IMR-90 (cell line): ENCODE measurements at regions not wholly inside any gene's neighbourhood (a gene's known extent, or its start where the extent isn't known, plus 50 kb on each side); places are given as distances from the start of the nearest gene placed in this dataset.

ENCODE experiments used
- ATAC-seq: fragments of 200-7000 bp; cut with Tn5 transposase; 2 replicates; pipeline ENCODE4 v1.9.1; 2020; ENCODE audit warnings: low read depth, mild to moderate bottlenecking, moderate library complexity
- BruUV-seq: library from RNA; stranded (reverse); fragments of 400-500 nt; replicated peaks from 2 replicates; lab custom pipeline; 2021; lab: Mats Ljungman, UMichigan
- CTCF ChIA-PET: fragments of 300-600 bp; formaldehyde crosslinking; extraction: SDS; loops from one replicate; lab custom pipeline; 2021; ENCODE audit warnings: antibody characterized with exemption; lab: Yijun Ruan, JAX
- POLR2A ChIA-PET: fragments of 300-600 bp; sonication (Branson Sonifier 250); formaldehyde crosslinking; loops from one replicate; lab custom pipeline; 2022; ENCODE audit warnings: antibody characterized with exemption; ENCODE audit not compliant: unreplicated experiment; lab: Charles Lee
- DNase-seq: peaks from one replicate; pipeline ENCODE4 v3.0.0; 2013
- H2AFZ ChIP-seq: replicated peaks from 2 replicates; pipeline ENCODE3; 2013; ENCODE audit warnings: low read length, mild to moderate bottlenecking; ENCODE audit not compliant: poor library complexity
- H2AK5ac ChIP-seq: 2 replicates; pipeline ENCODE4 v1.6.1; 2013; ENCODE audit warnings: low read depth, low read length, inconsistent platforms
- H2AK9ac ChIP-seq: replicated peaks from 2 replicates; pipeline ENCODE3; 2013; ENCODE audit warnings: mild to moderate bottlenecking, low read depth, low read length, moderate library complexity; ENCODE audit not compliant: poor library complexity
- H2BK120ac ChIP-seq: 2 replicates; pipeline ENCODE4 v1.6.1; 2013; ENCODE audit warnings: low read depth, low read length, inconsistent platforms
- H2BK15ac ChIP-seq: 3 replicates; pipeline ENCODE4 v1.6.1; 2013; ENCODE audit warnings: low read depth, low read length, inconsistent platforms
- H2BK20ac ChIP-seq: 2 replicates; pipeline ENCODE4 v1.6.1; 2013; ENCODE audit warnings: low read depth, mild to moderate bottlenecking, inconsistent platforms, low read length, moderate library complexity
- H2BK5ac ChIP-seq: 2 replicates; pipeline ENCODE4 v1.6.1; 2013; ENCODE audit warnings: mild to moderate bottlenecking, low read depth, low read length, inconsistent platforms; ENCODE audit not compliant: poor library complexity, severe bottlenecking
- H3K14ac ChIP-seq: replicated peaks from 2 replicates; pipeline ENCODE4 v1.6.1; 2013; ENCODE audit warnings: low read depth, low read length, inconsistent platforms
- H3K18ac ChIP-seq: 2 replicates; pipeline ENCODE4 v1.6.1; 2013; ENCODE audit warnings: low read depth, low read length, control low read depth
- H3K23ac ChIP-seq: 2 replicates; pipeline ENCODE4 v1.6.1; 2013; ENCODE audit warnings: low read depth, low read length, inconsistent platforms
- H3K27ac ChIP-seq: 2 replicates; pipeline ENCODE4 v1.5.1; 2013; ENCODE audit warnings: mild to moderate bottlenecking, control low read depth, low read length; ENCODE audit not compliant: insufficient read depth
- H3K27me3 ChIP-seq: 2 replicates; pipeline ENCODE4 v1.6.1; 2013; ENCODE audit warnings: low read length; ENCODE audit not compliant: control insufficient read depth, insufficient read depth
- H3K36me3 ChIP-seq: 2 replicates; pipeline ENCODE4 v1.6.1; 2013; ENCODE audit warnings: low read length, mixed read lengths; ENCODE audit not compliant: control insufficient read depth, insufficient read depth
- H3K4ac ChIP-seq: 2 replicates; pipeline ENCODE4 v1.6.1; 2013; ENCODE audit warnings: low read depth, low read length, inconsistent platforms
- H3K4me1 ChIP-seq: 2 replicates; pipeline ENCODE4 v1.6.1; 2013; ENCODE audit warnings: low read length, mixed read lengths; ENCODE audit not compliant: control insufficient read depth, insufficient read depth
- H3K4me2 ChIP-seq: 2 replicates; pipeline ENCODE4 v1.6.1; 2013; ENCODE audit warnings: low read depth, mild to moderate bottlenecking, control low read depth, low read length, moderate library complexity
- H3K4me3 ChIP-seq: 2 replicates; pipeline ENCODE4 v1.5.1; 2013; ENCODE audit warnings: low read depth, mild to moderate bottlenecking, control low read depth, low read length, moderate library complexity; ENCODE audit not compliant: insufficient read depth
- H3K56ac ChIP-seq: 2 replicates; pipeline ENCODE4 v1.6.1; 2013; ENCODE audit warnings: low read length, inconsistent platforms; ENCODE audit not compliant: insufficient read depth; ENCODE audit errors: extremely low read depth
- H3K79me1 ChIP-seq, 2 experiments: 2 replicates each; pipeline ENCODE4 v1.6.1; 2013; ENCODE audit warnings: low read length in 2 of 2, inconsistent platforms in 1 of 2, low read depth in 1 of 2
- H3K9ac ChIP-seq: 2 replicates; pipeline ENCODE4 v1.6.1; 2013; ENCODE audit warnings: low read depth, low read length, control low read depth
- H3K9me1 ChIP-seq: 2 replicates; pipeline ENCODE4 v1.6.1; 2013; ENCODE audit warnings: low read length, inconsistent platforms; ENCODE audit not compliant: insufficient read depth
- H3K9me3 ChIP-seq: 2 replicates; pipeline ENCODE4 v1.6.1; 2013; ENCODE audit warnings: low read length; ENCODE audit not compliant: control insufficient read depth, insufficient read depth
- H4K20me1 ChIP-seq: 2 replicates; pipeline ENCODE4 v1.6.1; 2013; ENCODE audit warnings: low read length, inconsistent platforms; ENCODE audit not compliant: insufficient read depth
- H4K5ac ChIP-seq: 2 replicates; pipeline ENCODE4 v1.6.1; 2013; ENCODE audit warnings: mild to moderate bottlenecking, low read depth, low read length, control low read depth
- H4K8ac ChIP-seq, 2 experiments: 2 replicates each; pipeline ENCODE4 v1.6.1; 2013; ENCODE audit warnings: low read depth in 2 of 2, low read length in 2 of 2, control low read depth in 1 of 2, inconsistent platforms in 1 of 2
- H4K91ac ChIP-seq: 2 replicates; pipeline ENCODE4 v1.6.1; 2013; ENCODE audit warnings: low read depth, low read length, inconsistent platforms; ENCODE audit not compliant: insufficient read depth
- CEBPB ChIP-seq: IDR thresholded peaks from 2 replicates; pipeline ENCODE4 v1.6.1; 2012; ENCODE audit warnings: low read depth, low read length, improper control_type of control experiment
- FOS ChIP-seq: fragments of 150-350 bp; IDR thresholded peaks from 2 replicates; pipeline ENCODE4 v1.6.1; 2016; ENCODE audit warnings: low read depth, low read length
- RFX5 ChIP-seq: IDR thresholded peaks from 2 replicates; pipeline ENCODE4 v1.8.0; 2012; ENCODE audit warnings: low read depth, mild to moderate bottlenecking, low read length, moderate library complexity
- SMC3 ChIP-seq: fragments of 150-350 bp; IDR thresholded peaks from 2 replicates; pipeline ENCODE4 v1.6.1; 2016; ENCODE audit warnings: low read depth, mild to moderate bottlenecking, antibody characterized with exemption, low read length, moderate library complexity
- WGBS, 2 experiments: methylation state at CpG; one replicate each; pipeline versions ENCODE4 v1.1.5 to v1.1.7; 2013; ENCODE audit warnings: missing lambda C conversion rate in 2 of 2; ENCODE audit not compliant: insufficient read length in 1 of 2; ENCODE audit errors: extremely low coverage in 2 of 2; 5-methylcytosine and 5-hydroxymethylcytosine counted together
- dilution Hi-C: fragments of 300-500 bp; cut with HindIII; formaldehyde crosslinking; loops from one replicate; pipeline ENCODE4 v1.14.3; 2018; ENCODE audit warnings: low sequenced_read_pairs; ENCODE audit not compliant: unreplicated experiment
- in situ Hi-C: fragments of 300-500 bp; cut with MboI; formaldehyde crosslinking; loops from 3 replicates; pipeline ENCODE4 v1.14.3; 2019; ENCODE audit warnings: low sequenced_read_pairs, inconsistent platforms, mixed read lengths
- intact Hi-C: fragments of 100-400 bp; cut with micrococcal nuclease; formaldehyde crosslinking; loops from 2 replicates; pipeline ENCODE4 v1.10.0; 2022

DNA sequence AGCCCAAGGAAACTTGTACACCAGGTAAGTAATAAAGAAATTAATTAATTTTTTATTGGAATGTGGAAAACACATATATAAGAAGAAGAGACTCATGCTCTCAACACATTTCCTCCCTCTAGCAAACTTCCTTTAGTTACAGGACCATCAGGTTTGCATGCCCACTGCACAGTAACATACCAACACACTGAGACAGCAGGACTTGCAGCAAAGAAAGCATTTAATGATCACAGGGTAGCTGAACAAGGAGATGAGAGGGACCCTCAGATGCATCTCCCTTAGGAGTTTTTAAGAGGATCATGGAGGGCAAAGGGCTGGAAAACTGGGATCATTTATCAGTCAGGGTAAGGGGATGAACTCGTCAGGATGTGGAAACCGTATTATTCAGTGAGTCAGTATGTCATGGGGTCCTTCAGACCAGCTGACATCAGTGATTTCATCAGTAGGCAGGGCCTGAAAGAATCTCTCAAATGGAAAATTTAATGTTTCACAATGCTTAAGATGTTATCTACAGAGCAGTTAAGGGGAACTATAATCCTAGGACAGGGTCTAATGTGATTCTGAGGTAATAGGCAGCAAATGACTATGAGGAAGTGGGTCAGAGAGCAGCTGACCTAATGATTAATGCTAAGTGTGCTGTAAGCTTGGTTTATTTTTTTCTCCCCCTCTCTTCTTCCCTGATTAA, 193.8 kb upstream of the RND3 start (continued):
- TF ChIP-seq RFX5 (no peak), FOS (no peak; the same call in 1 of the 2 replicates)

DNA sequence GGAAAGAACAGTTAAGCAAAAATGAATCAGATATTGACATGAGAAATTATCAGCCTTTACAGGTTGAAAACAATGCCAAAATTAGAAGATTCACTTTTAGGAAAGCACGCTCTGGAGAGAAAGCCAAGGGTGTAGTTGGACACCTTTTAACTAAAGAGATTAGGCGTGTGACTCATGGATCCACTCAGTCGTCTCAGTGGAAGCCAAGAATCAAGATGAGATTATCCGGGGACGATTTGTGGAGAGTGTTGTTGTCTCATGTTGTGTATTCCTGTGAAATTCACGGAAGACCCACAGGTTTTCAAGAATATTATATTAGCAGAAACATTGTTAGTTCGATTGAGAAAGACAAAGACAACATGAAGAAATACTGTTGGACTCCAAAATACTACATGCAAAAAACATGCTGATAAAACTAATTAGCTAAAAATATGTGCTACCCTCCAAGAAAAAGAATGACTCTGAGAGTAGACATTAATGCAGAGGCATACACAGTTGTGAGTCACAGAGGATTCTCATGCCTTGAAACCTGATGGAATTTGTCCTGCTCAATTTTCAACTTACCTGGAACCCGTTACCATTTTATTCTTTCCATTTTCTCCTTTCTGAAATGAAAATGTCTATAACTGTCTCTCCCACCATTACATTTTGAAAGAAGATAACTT, 192.1 kb upstream of the RND3 start:
- ChIA-PET POLR2A (no interaction called here), CTCF (no interaction called here)
- Histone ChIP-seq H4K20me1 (no peaks in the 10 kb centered on the region), H2AK9ac (no peak overlapping the region), H2AK5ac (no peak overlapping the region), H3K9me3 (no peaks in the 10 kb centered on the region), H3K56ac (no peak overlapping the region), H3K27ac (no peak overlapping the region), H3K23ac (no peak overlapping the region), H3K9ac (no peak overlapping the region), H3K4me3 (no peak overlapping the region), H4K8ac (peak overlapping the region; percentile 36 to 87; a peak in 2 of 4 replicates), H4K91ac (no peak overlapping the region; the same call in 1 of the 2 replicates), H3K4ac (peak overlapping the region; percentile 37; the same call in 1 of the 2 replicates), H2BK5ac (peak overlapping the region; percentile 65), H3K18ac (peak overlapping the region; percentile 79; the same call in 1 of the 2 replicates), H3K4me2 (no peak overlapping the region), H3K27me3 (no peaks in the 10 kb centered on the region), H4K5ac (no peak overlapping the region), H3K9me1 (no peaks in the 10 kb centered on the region), H3K79me1 (no peaks in the 10 kb centered on the region), H2BK15ac (peak overlapping the region; percentile 40; the same call in 1 of the 3 replicates), H2AFZ (no peak overlapping the region), H3K36me3 (no peaks in the 10 kb centered on the region), H3K4me1 (peaks cover 7% of the 10 kb centered on the region; the same call in 1 of the 2 replicates), H2BK20ac (peak overlapping the region; percentile 75; the same call in 1 of the 2 replicates), H2BK120ac (peak overlapping the region; percentile 83), H3K14ac (no peak overlapping the region; the same call in 1 of the 2 replicates)
- TF ChIP-seq CEBPB: 0 out of 2 replicates have a peak, but pooled peaks have one; percentile 6
- TF ChIP-seq SMC3: no peak
- no TSS peak for BruUV-seq
- ATAC-seq (no peak), DNase-seq (peak; percentile 31)
- in situ Hi-C loops (no loop called here), dilution Hi-C loops (no loop called here), intact Hi-C loops (loop anchor here (5.0 kb wide), 2 partner anchors 192 to 233 kb away; partner anchors contain the start of gene RND3)
- WGBS, 2 experiments: no CpG with 5 or more reads among the region's 8 CpGs
